ENCODE measurements at regions not wholly inside any gene's neighbourhood (a gene's known extent, or its start where the extent isn't known, plus 50 kb on each side); places are given as distances from the start of the nearest gene placed in this dataset.
A peak's percentile ranks its signal among the peaks of the same experiment; 100 is the strongest.

DNA sequence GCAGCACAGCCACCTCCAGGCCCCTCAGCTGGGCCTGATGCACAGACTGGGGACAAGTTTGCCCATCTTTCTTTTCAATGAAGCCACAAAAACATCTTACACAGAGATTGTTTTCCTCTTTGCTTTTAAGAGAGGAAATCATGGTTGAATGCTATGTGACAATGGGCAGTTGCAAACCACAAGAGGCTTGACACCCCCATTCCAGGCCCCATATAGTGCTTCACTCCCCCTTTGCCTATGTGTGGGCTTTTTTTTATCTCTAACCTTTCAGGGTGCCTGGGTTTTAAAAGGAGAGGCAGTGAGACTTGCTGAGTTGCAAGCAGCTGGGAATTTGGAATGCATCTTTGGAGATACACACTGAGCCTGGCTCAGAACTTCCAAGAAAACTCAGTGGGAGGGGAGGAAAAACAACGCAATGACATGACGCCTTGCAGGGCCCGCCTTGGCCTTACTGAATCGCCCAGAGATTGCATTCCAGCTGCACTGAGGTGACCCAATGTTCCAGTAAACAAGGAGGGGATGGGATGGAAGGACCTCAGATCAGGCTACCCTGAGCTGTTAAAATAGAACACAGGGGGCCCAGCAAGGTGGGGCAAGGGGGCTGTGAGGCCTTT, 145.2 kb upstream of the ZNF648 start (continued):
- no peak for TF ChIP-seq ZFPM2 (CRISPR knock-in tag; IDR thresholded peaks at IDR 0.05)
- TF ChIP-seq ZNF586 (CRISPR knock-in tag; conservative IDR thresholded peaks at IDR 0.05) = no peak
- TF ChIP-seq, protein P1, sequence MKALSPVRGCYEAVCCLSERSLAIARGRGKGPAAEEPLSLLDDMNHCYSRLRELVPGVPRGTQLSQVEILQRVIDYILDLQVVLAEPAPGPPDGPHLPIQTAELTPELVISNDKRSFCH (CRISPR knock-in tag; IDR thresholded peaks at IDR 0.05) = no peak
- TF ChIP-seq, protein P1 (tag; IDR thresholded peaks at IDR 0.05) = 0 out of 2 replicates have a peak, but pooled peaks have one; percentile 27
- TF ChIP-seq ZNF57 (CRISPR knock-in tag; IDR thresholded peaks at IDR 0.05) = no peak
- TF ChIP-seq ZNF408 (CRISPR knock-in tag; IDR thresholded peaks at IDR 0.05; ENCODE audit: low read depth) = no peak
- TF ChIP-seq STAT5B (CRISPR knock-in tag; IDR thresholded peaks at IDR 0.05) = no peak
- TF ChIP-seq CREBBP (IDR thresholded peaks at IDR 0.05; ENCODE audit: low read depth, low read length) = no peak
- peak in 1 of 2 experiments; percentile 21; a peak in 1 of 4 replicates for TF ChIP-seq ZNF639 (CRISPR knock-in tag; conservative IDR thresholded peaks at IDR 0.05 in 1 of 2, IDR thresholded peaks at IDR 0.05 in 1 of 2)
- no peak for TF ChIP-seq SLC30A9 (CRISPR knock-in tag; IDR thresholded peaks at IDR 0.05)
- no peak for TF ChIP-seq XRCC3 (IDR thresholded peaks at IDR 0.05)
- no peak for TF ChIP-seq TRIM24 (IDR thresholded peaks at IDR 0.05)
- TF ChIP-seq KDM1A (IDR thresholded peaks at IDR 0.05) = peak; percentile 77 to 85
- peak; percentile 14; the same call in 1 of the 2 replicates for TF ChIP-seq GATA2 (CRISPR knock-in tag; IDR thresholded peaks at IDR 0.05)
- TF ChIP-seq U2AF2 (optimal IDR thresholded peaks at IDR 0.05; ENCODE audit: low read depth, low read length) = no peak
- no peak for TF ChIP-seq SAFB (IDR thresholded peaks at IDR 0.05; ENCODE audit: borderline replicate concordance, low read depth, low read length)
- 0 out of 2 replicates have a peak, but pooled peaks have one; percentile 34 for TF ChIP-seq NCOR1 (IDR thresholded peaks at IDR 0.05)
- TF ChIP-seq, protein P2, sequence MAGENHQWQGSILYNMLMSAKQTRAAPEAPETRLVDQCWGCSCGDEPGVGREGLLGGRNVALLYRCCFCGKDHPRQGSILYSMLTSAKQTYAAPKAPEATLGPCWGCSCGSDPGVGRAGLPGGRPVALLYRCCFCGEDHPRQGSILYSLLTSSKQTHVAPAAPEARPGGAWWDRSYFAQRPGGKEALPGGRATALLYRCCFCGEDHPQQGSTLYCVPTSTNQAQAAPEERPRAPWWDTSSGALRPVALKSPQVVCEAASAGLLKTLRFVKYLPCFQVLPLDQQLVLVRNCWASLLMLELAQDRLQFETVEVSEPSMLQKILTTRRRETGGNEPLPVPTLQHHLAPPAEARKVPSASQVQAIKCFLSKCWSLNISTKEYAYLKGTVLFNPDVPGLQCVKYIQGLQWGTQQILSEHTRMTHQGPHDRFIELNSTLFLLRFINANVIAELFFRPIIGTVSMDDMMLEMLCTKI (IDR thresholded peaks at IDR 0.05; ENCODE audit: partially characterized antibody) = no peak
- no peak for TF ChIP-seq RBM22 (IDR thresholded peaks at IDR 0.05; ENCODE audit: low read depth, low read length, poor library complexity, severe bottlenecking)
- TF ChIP-seq HMG20B (CRISPR knock-in tag; IDR thresholded peaks at IDR 0.05) = no peak
- TF ChIP-seq CREM (IDR thresholded peaks at IDR 0.05; ENCODE audit: low read depth) = no peak
- TF ChIP-seq ZNF324 (CRISPR knock-in tag; IDR thresholded peaks at IDR 0.05) = no peak
- no peak for TF ChIP-seq ZBTB43 (CRISPR knock-in tag; IDR thresholded peaks at IDR 0.05)
- TF ChIP-seq RNF2 (IDR thresholded peaks at IDR 0.05) = no peak

Measured in K562 (cell line).